MM.1S (cell line): ENCODE measurements at regions not wholly inside any gene's neighbourhood (a gene's known extent, or its start where the extent isn't known, plus 50 kb on each side); places are given as distances from the start of the nearest gene placed in this dataset.

Source experiments
- CTCF ChIP-seq: fragments of 300-600 bp; sonication (generic); IDR thresholded peaks from 2 replicates; pipeline ENCODE4 v1.5.1; 2016; ENCODE audit warnings: antibody characterized with exemption, low read length, mixed read lengths
- EZH2 ChIP-seq: fragments of 300-600 bp; sonication (generic); optimal IDR thresholded peaks from 2 replicates; pipeline ENCODE3; 2017; ENCODE audit warnings: low read depth, mild to moderate bottlenecking, antibody characterized with exemption, low read length, mixed read lengths
- EZH2phosphoT487 ChIP-seq: fragments of 300-600 bp; sonication (generic); IDR thresholded peaks from 2 replicates; pipeline ENCODE4 v1.6.1; 2018; ENCODE audit warnings: antibody characterized with exemption, low read length

GRCh38 chr11:26909991-26910591, 83.8 kb upstream of the FIBIN start:
- no peak for TF ChIP-seq CTCF
- TF ChIP-seq EZH2 = no peak
- TF ChIP-seq EZH2phosphoT487 = no peak
